Bronchial epithelial cell (primary cell): ENCODE measurements at regions not wholly inside any gene's neighbourhood (a gene's known extent, or its start where the extent isn't known, plus 50 kb on each side); places are given as distances from the start of the nearest gene placed in this dataset.
"Not testable (repeated sequence)": the region's sequence is repeated elsewhere in the genome, so short reads cannot be mapped to it uniquely, and the experiment has no call there.

Experiments used
- DNase-seq: peaks from one replicate; pipeline ENCODE4 v3.0.0-alpha.2; 2010; ENCODE audit warnings: low read depth
- FAIRE-seq: peaks from 2 replicates; lab custom pipeline; 2011; peaks lifted over from hg19 to GRCh38; lab: Jason Lieb, UNC
- H3K27me3 ChIP-seq: 2 replicates; pipeline ENCODE4 v1.5.1; 2011; ENCODE audit warnings: low read length; ENCODE audit not compliant: control insufficient read depth, insufficient read depth
- H3K36me3 ChIP-seq: 2 replicates; pipeline ENCODE4 v1.5.1; 2011; ENCODE audit warnings: low read length; ENCODE audit not compliant: control insufficient read depth, insufficient read depth
- H3K4me3 ChIP-seq: 2 replicates; pipeline ENCODE4 v1.5.1; 2011; ENCODE audit warnings: mild to moderate bottlenecking, low read depth, low read length, control low read depth
- CTCF ChIP-seq: IDR thresholded peaks from 2 replicates; pipeline ENCODE4 v1.5.1; 2011; ENCODE audit warnings: mild to moderate bottlenecking, moderate library complexity, low read length, control low read depth, inconsistent platforms; ENCODE audit not compliant: insufficient read depth, severe bottlenecking

GRCh38 chr3:29011966-29012365, 268.9 kb upstream of the RBMS3 start:
- Histone ChIP-seq H3K27me3 (no peaks in the 10 kb centered on the region), H3K4me3 (no peak overlapping the region), H3K36me3 (no peaks in the 10 kb centered on the region)
- DNase-seq (no peak), FAIRE-seq (no peak)
- no peak for TF ChIP-seq CTCF

- no peak for FAIRE-seq
- Histone ChIP-seq H3K36me3 (no peaks in the 10 kb centered on the region), H3K27me3 (no peaks in the 10 kb centered on the region), H3K4me3 (no peak overlapping the region)
- no peak for TF ChIP-seq CTCF
- DNase-seq: peak; percentile 19
Observed at GRCh38 chr3:29022976-29023375, 257.9 kb upstream of the RBMS3 start.

- TF ChIP-seq CTCF: no peak
- Histone ChIP-seq H3K4me3 (no peak overlapping the region), H3K27me3 (no peaks in the 10 kb centered on the region), H3K36me3 (no peaks in the 10 kb centered on the region)
- DNase-seq (no peak), FAIRE-seq (no peak)
Observed at GRCh38 chr3:29026286-29026685, 254.6 kb upstream of the RBMS3 start.

GRCh38 chr3:29026959-29027358, 253.9 kb upstream of the RBMS3 start:
- FAIRE-seq (no peak), DNase-seq (peak; percentile 98)
- Histone ChIP-seq H3K4me3 (no peak overlapping the region), H3K27me3 (no peaks in the 10 kb centered on the region), H3K36me3 (no peaks in the 10 kb centered on the region)
- TF ChIP-seq CTCF: no peak

- not testable (repeated sequence) for FAIRE-seq, DNase-seq
Observed at GRCh38 chr3:29031175-29031574, 249.7 kb upstream of the RBMS3 start.

GRCh38 chr3:29033511-29033910, 247.4 kb upstream of the RBMS3 start:
- H3K4me3 ChIP-seq: no peak overlapping the region
- no peak for TF ChIP-seq CTCF
- H3K27me3 ChIP-seq: no peaks in the 10 kb centered on the region
- no peaks in the 10 kb centered on the region for H3K36me3 ChIP-seq
- no peak for FAIRE-seq
- no peak for DNase-seq

More at GRCh38 chr3:29031175-29031574, 249.7 kb upstream of the RBMS3 start:
- H3K36me3 ChIP-seq, H3K27me3 ChIP-seq, H3K4me3 ChIP-seq: not testable (repeated sequence)
